ENCODE measurements at regions not wholly inside any gene's neighbourhood (a gene's known extent, or its start where the extent isn't known, plus 50 kb on each side); places are given as distances from the start of the nearest gene placed in this dataset.

GRCh38 chr3:168802766-168803165, 707.0 kb upstream of the GOLIM4 start:
- TF ChIP-seq POLR2A (IDR thresholded peaks at IDR 0.05) = no peak
- TF ChIP-seq, protein P1, sequence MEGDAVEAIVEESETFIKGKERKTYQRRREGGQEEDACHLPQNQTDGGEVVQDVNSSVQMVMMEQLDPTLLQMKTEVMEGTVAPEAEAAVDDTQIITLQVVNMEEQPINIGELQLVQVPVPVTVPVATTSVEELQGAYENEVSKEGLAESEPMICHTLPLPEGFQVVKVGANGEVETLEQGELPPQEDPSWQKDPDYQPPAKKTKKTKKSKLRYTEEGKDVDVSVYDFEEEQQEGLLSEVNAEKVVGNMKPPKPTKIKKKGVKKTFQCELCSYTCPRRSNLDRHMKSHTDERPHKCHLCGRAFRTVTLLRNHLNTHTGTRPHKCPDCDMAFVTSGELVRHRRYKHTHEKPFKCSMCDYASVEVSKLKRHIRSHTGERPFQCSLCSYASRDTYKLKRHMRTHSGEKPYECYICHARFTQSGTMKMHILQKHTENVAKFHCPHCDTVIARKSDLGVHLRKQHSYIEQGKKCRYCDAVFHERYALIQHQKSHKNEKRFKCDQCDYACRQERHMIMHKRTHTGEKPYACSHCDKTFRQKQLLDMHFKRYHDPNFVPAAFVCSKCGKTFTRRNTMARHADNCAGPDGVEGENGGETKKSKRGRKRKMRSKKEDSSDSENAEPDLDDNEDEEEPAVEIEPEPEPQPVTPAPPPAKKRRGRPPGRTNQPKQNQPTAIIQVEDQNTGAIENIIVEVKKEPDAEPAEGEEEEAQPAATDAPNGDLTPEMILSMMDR (IDR thresholded peaks at IDR 0.05) = no peak

Data from right lobe of liver (tissue), 4 donors.